ENCODE measurements at regions not wholly inside any gene's neighbourhood (a gene's known extent, or its start where the extent isn't known, plus 50 kb on each side); places are given as distances from the start of the nearest gene placed in this dataset.

GRCh38 chr6:112002307-112002706 is 51.6 kb upstream of the CCN6 start:
- Histone ChIP-seq H3K4me3 (ENCODE audit: insufficient read depth, low read length, poor library complexity, severe bottlenecking) (no peak overlapping the region), H3K9me3 (ENCODE audit: insufficient read depth, low read length) (no peaks in the 10 kb centered on the region), H3K79me2 (ENCODE audit: insufficient read depth, low read length) (no peaks in the 10 kb centered on the region), H3K27me3 (ENCODE audit: low read length) (no peaks in the 10 kb centered on the region), H4K20me1 (ENCODE audit: low read depth, low read length) (no peaks in the 10 kb centered on the region), H3K4me2 (ENCODE audit: low read depth, low read length, poor library complexity, severe bottlenecking) (no peak overlapping the region), H3K9me2 (replicated peaks; ENCODE audit: insufficient read depth, low read length) (no peaks in the 10 kb centered on the region), H3K9ac (ENCODE audit: low read length) (no peak overlapping the region), H3K27ac (ENCODE audit: low read depth, low read length) (no peak overlapping the region), H2AFZ (ENCODE audit: low read depth, low read length, severe bottlenecking) (no peak overlapping the region), H3K36me3 (ENCODE audit: low read length) (no peaks in the 10 kb centered on the region), H3F3A (ENCODE audit: insufficient read depth) (no peaks in the 10 kb centered on the region)
- no peak for TF ChIP-seq EZH2phosphoT487 (conservative IDR thresholded peaks at IDR 0.05; ENCODE audit: low read length)
- TF ChIP-seq CTCF (IDR thresholded peaks at IDR 0.05; ENCODE audit: insufficient read depth, low read length, poor library complexity, severe bottlenecking): no peak

Measured in SU-DHL-6 (cell line).